CD1c-positive myeloid dendritic cell (primary cell): ENCODE measurements at regions not wholly inside any gene's neighbourhood (a gene's known extent, or its start where the extent isn't known, plus 50 kb on each side); places are given as distances from the start of the nearest gene placed in this dataset.

Experiments
- DNase-seq: peaks from one replicate; pipeline ENCODE4 v3.0.0-alpha.2; 2016; ENCODE audit errors: extremely low spot score

- DNase-seq: no peak
These were observed 941.0 kb upstream of the CHORDC1 start for GRCh38 chr11:91163619-91164451.

GRCh38 chr11:91160661-91161060, 937.8 kb upstream of the CHORDC1 start:
- no peak for DNase-seq

GRCh38 chr11:91158891-91159537, 936.2 kb upstream of the CHORDC1 start:
- DNase-seq: no peak

GRCh38 chr11:91158297-91158696, 935.4 kb upstream of the CHORDC1 start:
- DNase-seq: no peak

GRCh38 chr11:91156041-91156440, 933.2 kb upstream of the CHORDC1 start:
- no peak for DNase-seq

GRCh38 chr11:91147885-91148284, 925.0 kb upstream of the CHORDC1 start:
- no peak for DNase-seq

GRCh38 chr11:91141655-91142054, 918.8 kb upstream of the CHORDC1 start:
- DNase-seq: no peak

- no peak for DNase-seq
These were observed 913.8 kb upstream of the CHORDC1 start for GRCh38 chr11:91136631-91137030.

- no peak for DNase-seq
These were observed 910.5 kb upstream of the CHORDC1 start for GRCh38 chr11:91133361-91133760.

- DNase-seq: no peak
These were observed 906.7 kb upstream of the CHORDC1 start for GRCh38 chr11:91129596-91129995.

- DNase-seq: no peak
These were observed 901.5 kb upstream of the CHORDC1 start for GRCh38 chr11:91124363-91124762.

GRCh38 chr11:91115116-91115515, 892.3 kb upstream of the CHORDC1 start:
- DNase-seq: no peak

- no peak for DNase-seq
These were observed 881.4 kb upstream of the CHORDC1 start for GRCh38 chr11:91104237-91104636.

GRCh38 chr11:91100427-91100826, 877.6 kb upstream of the CHORDC1 start:
- DNase-seq: no peak

- no peak for DNase-seq
These were observed 874.2 kb upstream of the CHORDC1 start for GRCh38 chr11:91097083-91097482.

GRCh38 chr11:91093141-91093540, 870.3 kb upstream of the CHORDC1 start:
- no peak for DNase-seq

- DNase-seq: no peak
These were observed 868.7 kb upstream of the CHORDC1 start for GRCh38 chr11:91091563-91091962.

GRCh38 chr11:91086028-91086427, 863.2 kb upstream of the CHORDC1 start:
- no peak for DNase-seq

GRCh38 chr11:91082255-91082654, 859.4 kb upstream of the CHORDC1 start:
- no peak for DNase-seq

- DNase-seq: no peak
These were observed 858.7 kb upstream of the CHORDC1 start for GRCh38 chr11:91081440-91082043.

- DNase-seq: peak; percentile 9
These were observed 855.4 kb upstream of the CHORDC1 start for GRCh38 chr11:91078221-91078620.

GRCh38 chr11:91075032-91075695, 852.3 kb upstream of the CHORDC1 start:
- DNase-seq: no peak
